NOMO-1 treated with dmso at 0.1 percent for 144 hours (cell line): ENCODE measurements at regions not wholly inside any gene's neighbourhood (a gene's known extent, or its start where the extent isn't known, plus 50 kb on each side); places are given as distances from the start of the nearest gene placed in this dataset.
"Not testable (repeated sequence)": the region's sequence is repeated elsewhere in the genome, so short reads cannot be mapped to it uniquely, and the experiment has no call there.

Source experiments
- DNase-seq: peaks from one replicate; lab custom pipeline; 2025; ENCODE audit not compliant: unreplicated experiment; lab: John Stamatoyannopoulos, UW

DNA sequence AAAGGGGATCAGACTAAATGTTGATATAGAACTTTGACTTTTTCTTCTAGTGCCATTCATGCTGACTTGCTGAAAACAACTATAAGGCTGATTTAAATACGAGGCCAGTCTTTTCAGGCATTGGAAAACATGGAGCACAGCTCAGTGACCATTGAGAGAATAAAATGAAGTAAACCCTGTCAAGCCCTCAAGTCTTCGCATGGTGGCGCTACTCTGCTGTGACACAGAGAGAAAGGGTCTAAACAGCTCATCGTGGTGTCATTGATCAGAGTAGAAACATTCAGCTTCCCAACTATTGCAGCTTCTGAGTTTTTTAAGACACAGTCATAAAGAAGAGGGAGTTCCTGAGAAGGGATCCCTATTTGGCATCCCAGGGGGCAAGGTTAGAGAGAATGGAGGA lies 716.2 kb downstream of the DIPK2A start:
- DNase-seq, result no peak

DNA sequence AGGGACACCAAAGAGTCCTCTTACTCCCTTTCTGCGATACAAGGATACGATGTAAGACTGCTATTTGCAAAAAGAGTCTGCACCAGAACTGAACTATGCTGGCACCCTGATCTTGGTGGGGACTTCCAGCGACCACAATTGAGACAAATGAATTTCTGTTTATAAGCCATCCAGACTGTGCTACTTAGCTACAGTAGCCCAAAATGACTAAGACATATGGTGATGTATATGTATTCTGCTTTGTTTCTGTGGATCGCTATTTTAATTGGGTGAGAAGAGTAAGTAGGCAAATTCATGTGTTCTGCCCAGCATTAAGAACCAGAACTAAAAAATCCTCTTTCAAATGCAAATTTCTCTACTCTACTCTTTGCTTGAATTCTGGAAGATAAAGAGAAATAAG lies 720.9 kb downstream of the DIPK2A start:
- no peak for DNase-seq

DNA sequence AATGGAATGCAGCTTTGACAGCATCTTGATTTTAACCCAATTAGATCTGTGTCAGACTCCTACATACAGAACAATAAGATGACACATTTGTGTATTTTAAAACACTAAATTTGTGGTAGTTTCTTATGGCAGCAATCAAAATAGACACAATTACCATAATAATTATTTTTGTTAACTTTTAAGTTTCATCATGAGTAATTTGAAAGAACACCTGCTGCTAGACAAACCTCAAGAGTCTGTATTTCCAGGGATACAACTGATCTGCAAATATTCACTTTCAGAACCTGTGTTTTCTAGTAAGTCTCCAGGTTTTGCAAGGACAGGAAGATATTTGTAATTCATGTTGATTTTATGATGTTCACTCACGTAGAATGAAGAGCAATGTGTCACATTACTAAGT lies 736.8 kb downstream of the DIPK2A start:
- DNase-seq, result no peak

DNA sequence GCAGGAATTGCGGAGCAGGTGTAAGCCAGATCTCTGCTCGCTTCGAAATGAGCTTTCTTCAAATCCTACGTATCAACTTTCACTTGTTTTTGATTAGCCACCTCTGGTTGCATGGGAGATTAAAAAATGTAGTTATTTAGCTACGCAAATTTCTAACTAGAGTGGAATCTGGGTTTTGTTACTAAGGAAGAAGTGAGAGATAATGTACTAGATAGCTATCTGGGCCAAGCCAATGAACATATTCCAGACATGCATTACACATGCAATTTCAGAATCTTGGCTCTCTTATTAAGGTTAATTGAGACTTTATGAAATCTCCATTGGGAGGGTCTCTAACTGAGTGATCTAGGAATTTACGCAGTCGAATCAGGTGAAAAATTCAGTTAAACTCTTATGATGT lies 765.7 kb downstream of the DIPK2A start:
- no peak for DNase-seq

DNA sequence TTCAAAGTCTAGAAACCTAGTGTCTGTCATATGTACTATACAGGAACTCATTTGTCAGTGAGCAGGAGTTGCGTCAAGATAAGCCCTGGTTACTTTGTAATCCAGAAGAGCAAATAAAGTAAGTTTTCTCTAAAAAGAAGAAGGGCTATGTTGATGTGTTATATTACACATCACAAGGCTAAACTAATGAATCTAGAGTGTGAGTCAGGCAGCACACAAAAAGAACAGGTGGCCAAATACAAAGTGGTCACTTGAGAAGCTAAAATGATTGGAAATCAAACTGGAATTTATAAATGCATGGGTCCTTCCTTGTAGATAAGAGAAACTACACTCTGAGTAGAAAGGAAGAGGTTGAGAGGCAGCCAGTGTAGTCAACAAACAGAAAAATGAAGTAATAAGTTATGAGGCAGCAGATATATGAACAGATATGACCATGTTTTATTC lies 771.6 kb downstream of the DIPK2A start:
- no peak for DNase-seq

DNA sequence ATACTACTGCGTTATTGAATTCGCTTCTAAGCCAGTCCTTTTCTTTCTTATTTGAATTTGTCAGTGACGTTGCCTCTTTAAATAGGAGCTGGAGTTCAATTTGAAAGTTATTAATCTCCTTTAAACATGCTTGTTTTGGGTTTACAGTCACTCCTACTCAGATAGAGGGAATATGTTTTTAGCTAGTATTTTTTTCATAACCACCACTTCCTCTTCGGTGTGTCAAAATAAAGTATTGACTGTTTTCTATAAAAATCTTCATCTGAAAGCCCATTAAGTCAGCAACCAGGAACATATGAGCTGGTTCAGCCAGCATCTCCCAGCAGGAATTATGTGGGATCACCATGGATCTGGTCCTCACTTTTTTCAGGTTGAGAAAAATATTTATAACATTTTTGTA lies 772.9 kb downstream of the DIPK2A start:
- DNase-seq, result no peak

DNA sequence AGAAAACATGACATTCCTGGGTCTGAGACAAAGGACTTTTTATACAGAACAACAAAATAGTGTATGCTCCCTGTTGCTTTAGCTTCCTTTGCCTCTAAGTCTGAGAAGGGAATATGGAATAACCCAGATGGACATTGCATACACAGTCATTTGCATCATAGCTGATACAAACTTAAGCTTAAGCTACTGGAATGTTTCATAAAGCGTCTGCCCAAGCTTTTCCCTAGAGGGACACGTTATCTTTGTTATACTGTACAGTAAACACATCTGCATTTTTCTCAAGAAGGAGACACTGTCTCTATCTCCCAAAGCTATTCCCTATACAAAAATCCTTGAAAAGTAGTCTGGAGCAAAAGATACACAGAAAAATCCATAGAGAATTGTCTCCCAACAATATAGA lies 775.0 kb downstream of the DIPK2A start:
- no peak for DNase-seq

DNA sequence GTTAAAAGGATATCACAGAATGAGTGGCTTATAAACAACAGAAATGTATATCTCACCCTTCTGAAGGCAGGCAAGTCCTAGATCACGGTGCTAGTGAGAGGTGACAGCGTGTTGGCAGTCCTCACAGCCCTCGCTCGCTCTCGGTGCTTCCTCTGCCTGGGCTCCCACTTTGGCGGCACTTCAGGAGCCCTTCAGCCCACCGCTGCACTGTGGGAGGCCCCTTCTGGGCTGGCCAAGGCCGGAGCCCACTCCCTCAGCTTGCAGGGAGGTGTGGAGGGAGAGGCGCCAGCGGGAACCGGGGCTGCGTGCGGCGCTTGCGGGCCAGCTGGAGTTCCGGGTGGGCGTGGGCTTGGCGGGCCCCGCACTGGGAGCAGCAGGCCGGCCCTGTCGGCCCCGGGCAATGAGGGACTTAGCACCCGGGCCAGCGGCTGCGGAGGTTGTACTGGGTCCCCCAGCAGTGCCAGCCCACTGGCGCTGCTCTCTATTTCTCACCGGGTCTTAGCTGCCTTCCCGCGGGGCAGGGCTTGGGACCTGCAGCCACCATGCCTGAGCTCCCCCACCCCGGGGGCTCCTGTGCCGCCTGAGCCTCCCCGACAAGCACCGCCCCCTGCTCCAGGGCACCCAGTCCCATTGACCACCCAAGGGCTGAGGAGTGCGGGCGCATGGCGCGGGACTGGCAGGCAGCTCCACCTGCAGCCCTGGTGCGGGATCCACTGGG lies 778.1 kb downstream of the DIPK2A start:
- not testable (repeated sequence) for DNase-seq

DNA sequence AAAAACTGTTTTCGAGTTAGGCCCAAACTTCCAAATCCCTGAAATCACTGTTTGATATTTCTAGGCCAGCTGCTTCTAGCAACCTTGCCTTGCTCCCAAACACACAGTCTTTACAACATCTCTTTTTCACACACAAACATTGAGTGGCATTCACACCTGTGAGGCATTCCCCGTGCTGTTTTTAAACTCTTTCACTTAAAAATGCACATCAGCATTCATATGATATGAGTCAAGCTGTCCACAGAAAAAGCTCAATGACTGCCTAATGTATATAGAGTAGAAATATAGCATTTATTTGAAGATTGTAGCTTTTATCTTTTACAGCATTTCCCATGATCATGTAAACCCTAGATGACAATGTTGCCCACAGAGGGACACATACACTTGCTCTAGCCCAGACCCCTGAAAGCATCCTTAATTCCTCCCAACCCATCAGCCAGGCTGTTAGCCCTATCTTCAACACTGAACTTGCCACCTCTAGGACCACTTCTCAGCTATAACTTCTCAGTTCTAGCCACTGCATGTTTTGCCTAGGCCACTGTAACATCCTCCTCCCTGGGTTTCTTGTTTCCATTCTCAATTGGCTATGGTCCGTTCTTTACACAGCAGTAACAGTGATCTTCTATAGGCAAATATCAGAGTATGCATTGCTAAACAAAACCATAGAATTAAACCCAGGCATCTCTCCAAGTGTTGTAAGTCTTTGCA lies 782.6 kb downstream of the DIPK2A start:
- DNase-seq, result no peak

DNA sequence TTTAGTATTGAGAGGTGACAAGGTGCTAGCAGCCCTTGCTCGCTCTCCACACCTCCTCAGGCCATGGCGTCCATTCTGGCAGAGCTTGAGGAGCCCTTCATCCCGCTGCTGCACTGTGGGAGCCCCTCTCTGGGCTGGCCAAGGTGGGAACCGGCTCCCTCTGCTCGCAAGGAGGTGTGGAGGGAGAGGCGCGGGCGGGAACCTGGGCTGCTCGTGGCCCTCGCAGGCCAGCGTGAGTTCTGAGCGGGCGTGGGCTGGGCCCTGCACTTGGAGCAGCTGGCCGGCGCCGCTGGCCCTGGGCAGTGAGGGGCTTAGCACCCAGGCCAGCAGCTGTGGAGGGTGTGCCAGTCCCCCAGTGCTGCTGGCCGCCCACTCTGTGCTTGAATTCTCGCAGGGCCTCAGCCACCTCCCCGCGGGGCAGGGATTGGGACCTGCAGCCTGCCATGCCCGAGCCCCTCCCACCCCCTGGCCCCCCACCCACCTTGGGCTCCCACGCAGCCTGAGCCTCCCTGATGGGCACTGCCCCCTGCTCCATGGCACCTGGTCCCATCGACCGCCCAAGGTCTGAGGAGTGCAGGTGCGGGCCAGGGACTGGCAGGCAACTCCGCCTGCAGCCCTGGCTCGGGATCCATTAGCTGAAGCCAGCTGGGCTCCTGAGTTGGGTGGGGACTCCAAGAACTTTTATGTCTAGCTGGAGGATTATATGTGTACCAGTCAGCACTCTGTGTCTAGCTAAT lies 785.2 kb downstream of the DIPK2A start:
- DNase-seq, result no peak

DNA sequence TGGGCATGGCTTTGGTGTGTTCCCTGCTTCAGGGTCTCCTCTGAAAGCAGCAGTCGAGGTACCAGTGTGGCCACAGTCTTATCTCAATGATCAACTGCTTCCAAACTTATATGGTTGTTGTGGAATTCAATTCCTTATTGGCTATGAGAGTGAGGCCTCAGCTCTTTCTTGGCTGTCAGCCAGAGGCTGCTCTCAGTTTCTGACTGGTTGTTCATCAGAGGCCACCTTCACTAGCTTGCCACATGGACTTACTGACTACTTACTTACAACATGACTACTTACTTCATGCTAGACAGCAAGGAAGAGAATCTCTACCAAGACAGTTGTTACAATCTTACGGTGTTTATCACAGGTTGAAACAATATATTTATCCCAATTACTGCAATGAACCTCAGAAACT lies 789.2 kb downstream of the DIPK2A start:
- DNase-seq, result no peak

DNA sequence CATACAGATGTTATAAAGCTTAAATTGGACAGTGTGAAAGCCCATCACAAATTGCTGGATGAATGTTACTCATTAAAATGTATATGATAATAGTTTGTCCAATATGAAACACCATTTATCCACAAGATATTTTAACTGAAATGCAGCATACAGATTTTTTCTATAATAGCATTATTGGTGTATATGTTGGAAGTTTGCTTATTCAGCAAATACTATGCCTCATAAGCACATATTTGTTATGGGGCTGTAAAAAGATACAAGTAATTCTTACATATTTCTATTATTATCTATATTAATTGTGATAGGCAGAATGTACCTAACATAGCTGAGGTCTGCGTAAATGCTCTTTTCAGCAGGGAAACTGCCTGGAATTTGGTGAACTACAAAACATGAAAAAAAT lies 790.5 kb downstream of the DIPK2A start:
- no peak for DNase-seq

DNA sequence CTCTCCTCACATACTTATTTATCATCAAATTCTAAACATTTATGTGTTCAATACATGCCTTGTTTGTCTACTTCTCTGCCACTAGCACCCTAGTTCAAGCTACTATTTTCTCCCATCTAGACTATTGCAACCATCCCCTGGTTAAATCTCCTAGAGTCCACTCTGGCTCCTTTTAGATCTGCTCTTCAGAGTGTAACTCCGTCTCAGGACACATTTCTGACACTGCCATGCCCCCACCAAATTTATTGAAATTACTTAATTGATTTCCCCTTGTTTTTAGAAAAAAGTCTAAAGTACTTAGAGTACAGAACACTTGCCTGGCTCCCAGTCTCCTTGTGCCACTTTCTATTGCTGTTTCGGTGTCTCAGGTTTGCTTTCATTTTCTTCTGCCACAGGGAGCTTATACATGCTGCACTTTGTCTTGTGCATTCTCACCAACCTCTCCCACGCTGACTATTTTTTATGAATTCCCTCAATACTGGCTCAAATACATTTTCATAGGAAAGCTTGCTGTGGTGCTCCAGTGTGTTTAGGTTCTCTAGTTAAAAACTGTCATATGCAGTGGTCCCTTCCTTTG lies 792.3 kb downstream of the DIPK2A start:
- DNase-seq, result no peak

DNA sequence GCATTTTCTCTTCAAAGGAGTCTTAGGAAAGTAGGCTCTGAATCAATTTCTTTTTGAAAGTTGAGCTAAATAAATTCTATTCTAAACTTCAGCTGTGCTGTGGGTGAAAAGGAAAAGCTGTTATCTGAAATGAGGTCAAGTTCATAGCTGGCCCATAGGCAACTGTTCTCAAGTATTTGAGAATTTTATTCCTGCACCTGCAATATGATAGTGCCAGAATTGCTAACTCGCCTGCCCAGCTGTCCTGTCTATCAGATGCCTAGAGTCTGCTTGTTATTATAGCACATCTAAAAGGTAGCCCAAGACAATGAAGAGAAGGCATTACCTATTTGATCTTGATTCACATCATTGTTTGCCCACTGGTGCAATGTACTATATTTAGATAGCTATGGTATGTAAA lies 798.7 kb downstream of the DIPK2A start:
- no peak for DNase-seq

DNA sequence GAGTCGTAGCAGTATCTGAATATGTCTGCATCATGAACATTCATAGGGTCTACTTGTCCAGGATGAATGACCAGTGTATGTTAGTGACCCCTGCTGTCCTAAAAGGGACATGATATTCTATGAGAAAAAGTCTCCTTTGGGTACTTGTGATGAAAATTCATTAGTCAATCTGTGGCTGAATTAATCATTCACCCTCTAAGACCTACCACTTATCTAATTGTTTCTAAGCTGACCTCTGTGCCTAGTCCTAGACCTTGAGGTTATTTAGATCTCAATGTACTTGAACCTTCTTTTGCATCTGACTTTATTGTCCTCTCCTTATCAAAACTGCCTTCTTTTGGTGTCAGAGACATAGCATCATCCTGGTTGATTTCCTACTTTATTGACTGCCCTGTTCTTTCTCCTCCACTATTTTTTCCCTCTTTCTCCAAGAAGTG lies 799.3 kb downstream of the DIPK2A start:
- DNase-seq, result no peak

DNA sequence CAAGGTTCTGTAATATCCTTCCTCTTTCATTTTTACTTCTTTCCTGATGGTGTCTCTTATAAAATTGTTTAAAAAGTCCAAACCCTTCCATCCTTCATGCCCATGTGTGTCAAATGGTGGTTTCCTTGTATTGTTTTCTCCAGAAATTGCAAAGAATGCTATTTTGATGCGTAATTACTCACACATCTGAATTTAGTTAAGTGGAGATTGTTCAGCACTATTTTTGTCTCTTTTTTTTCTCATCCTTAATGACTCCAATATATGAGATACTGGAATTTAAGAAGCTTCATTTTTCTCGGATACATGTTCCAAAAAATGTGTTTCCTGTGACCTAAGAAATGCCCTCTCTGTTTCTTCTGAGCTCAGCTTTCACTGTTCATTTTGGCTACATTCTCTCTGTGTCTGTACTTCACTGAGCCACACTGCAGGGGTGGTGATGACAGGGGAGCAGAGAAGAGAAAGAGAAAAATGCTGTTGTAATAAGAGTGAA lies 799.8 kb downstream of the DIPK2A start:
- DNase-seq, result no peak

DNA sequence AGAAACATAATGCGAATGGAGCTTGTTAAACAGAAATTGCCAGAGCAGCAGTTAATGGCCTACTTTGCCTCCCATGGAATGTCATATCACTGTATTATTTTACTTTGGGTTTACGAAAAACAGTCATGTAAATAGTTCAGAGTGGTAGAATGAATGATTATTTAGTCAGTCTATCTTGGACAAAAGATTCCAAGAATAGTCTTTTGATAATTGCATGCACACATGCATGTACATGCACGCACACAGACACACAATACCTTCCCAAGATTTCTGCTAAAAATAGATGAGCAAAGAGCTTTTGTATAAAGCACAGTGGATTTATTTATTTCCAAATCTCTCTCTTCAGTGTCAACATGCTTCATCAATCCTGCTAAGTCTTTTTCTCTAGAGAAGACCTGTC lies 800.7 kb downstream of the DIPK2A start:
- DNase-seq, result no peak

DNA sequence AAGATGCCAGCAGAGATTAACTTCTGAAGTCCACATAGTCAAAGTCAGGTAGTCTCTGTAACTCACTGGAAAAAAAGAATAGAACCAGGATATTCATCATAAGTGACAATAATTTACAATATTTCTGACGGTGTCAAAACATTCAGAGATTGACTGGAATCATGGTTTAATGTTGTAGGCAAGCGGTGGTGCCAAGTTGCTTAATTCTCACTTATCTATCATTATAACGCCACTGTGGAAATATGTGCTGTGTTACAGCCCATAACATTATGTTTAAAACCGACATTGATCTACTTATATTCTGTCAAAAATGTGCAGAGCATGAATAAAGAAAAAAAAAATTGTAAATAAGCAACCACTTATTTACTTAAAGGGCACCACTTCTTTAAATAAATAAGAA lies 801.7 kb downstream of the DIPK2A start:
- no peak for DNase-seq

DNA sequence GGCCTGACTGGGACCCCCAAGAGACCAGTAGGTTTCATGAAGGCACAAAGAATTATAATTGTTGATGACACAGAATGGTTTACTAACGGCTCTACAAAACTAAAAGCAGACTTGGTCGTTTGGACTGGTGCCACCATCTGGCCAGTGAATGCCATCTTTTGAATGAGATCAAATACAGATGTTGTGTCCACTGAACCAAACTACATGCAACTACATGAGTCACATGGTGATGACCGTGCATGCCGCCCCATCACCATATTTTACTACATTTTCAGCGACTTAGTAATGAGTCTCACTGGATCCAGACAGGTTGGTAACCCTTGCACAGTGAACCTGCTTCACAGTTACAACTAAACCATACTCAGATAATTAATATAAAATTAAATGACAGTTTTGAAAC lies 803.3 kb downstream of the DIPK2A start:
- DNase-seq, result no peak

DNA sequence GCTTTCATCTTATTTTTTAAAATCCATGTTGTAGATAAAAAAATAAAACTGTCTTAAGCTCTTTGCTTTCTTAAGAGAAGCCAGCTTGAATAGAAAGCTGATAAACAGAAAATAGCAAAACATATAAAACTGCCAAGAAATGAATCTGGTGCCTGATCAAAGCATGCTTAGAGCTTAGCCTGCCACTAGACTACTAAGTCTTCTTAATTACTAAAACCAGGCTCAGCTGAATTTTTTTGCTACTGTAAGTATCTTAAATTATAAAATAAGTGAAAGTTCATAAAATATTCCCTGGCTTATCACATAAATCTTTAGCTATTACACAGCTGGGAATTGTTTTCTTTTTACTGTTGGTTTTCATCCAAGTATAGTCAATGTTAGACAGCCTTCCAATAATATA lies 803.9 kb downstream of the DIPK2A start:
- DNase-seq, result no peak

DNA sequence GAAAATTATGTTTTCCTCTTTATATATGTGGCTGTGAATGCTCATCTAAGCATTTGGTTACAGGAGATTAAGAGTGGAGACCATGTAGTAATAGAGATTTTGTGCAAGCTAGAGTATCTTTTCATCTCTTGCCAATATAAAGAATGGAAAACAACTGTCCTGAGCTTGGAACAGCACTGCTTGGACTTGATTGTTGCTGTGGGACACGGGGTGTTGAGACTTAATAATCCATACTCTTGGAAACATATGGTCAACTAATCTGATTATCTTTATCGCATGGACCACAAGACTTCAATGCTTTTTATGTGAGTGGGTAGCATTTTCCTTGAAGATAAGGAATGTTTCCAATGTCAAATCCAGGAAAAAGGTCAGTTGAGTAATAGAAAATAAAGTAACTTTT lies 806.3 kb downstream of the DIPK2A start:
- DNase-seq, result no peak

DNA sequence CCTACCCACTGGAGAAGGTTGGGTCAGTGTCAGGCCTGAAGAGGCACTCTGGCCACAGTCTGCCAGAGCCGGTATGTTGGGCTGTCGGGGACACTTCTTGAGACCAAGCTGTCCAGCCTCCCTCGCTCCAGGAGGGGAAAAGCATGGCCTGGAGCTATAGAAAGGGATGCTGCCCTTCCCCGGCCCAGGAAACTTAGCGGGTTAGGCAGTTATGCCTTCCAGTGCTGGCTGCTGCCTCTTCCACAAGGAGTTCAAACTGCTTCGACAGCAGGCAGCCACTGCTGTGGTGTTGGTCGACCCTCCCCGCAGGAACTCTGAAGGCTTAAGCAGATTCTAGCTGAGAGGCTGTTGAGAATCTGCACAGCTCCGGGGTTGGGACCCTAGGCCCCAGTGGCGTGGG lies 819.4 kb downstream of the DIPK2A start:
- DNase-seq, result no peak
